ENCODE measurements at regions not wholly inside any gene's neighbourhood (a gene's known extent, or its start where the extent isn't known, plus 50 kb on each side); places are given as distances from the start of the nearest gene placed in this dataset.

GRCh38 chr3:72460205-72461174 is 387.8 kb downstream of the SHQ1 start:
- TF ChIP-seq, protein P1, sequence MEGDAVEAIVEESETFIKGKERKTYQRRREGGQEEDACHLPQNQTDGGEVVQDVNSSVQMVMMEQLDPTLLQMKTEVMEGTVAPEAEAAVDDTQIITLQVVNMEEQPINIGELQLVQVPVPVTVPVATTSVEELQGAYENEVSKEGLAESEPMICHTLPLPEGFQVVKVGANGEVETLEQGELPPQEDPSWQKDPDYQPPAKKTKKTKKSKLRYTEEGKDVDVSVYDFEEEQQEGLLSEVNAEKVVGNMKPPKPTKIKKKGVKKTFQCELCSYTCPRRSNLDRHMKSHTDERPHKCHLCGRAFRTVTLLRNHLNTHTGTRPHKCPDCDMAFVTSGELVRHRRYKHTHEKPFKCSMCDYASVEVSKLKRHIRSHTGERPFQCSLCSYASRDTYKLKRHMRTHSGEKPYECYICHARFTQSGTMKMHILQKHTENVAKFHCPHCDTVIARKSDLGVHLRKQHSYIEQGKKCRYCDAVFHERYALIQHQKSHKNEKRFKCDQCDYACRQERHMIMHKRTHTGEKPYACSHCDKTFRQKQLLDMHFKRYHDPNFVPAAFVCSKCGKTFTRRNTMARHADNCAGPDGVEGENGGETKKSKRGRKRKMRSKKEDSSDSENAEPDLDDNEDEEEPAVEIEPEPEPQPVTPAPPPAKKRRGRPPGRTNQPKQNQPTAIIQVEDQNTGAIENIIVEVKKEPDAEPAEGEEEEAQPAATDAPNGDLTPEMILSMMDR (IDR thresholded peaks at IDR 0.05) = no peak

- TF ChIP-seq, protein P1 (IDR thresholded peaks at IDR 0.05) = no peak
Measured at GRCh38 chr3:72459588-72459987, 388.7 kb downstream of the SHQ1 start.

DNA sequence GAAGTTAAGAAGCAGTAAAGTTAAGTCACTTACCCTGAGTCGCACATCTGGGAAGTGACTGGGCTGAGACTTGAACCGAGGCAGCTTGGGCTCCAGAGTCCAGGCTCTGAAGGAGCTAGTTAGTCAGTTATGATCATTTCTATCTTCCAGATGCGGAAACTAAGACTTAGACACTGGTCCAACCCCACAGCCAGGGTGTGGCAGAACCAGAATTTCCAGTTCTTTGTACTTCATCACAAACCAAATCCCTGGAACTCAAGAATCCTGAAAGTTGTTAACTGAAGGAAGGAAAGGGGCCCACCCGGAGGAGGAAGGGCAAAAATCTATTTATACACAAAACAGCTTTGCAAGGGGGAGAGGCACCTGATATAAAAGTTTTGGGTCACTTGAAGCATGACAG is 389.9 kb downstream of the SHQ1 start:
- TF ChIP-seq, protein P1 (IDR thresholded peaks at IDR 0.05) = no peak

GRCh38 chr3:72454441-72454840 is 393.8 kb downstream of the SHQ1 start:
- TF ChIP-seq, protein P1 (IDR thresholded peaks at IDR 0.05) = no peak

DNA sequence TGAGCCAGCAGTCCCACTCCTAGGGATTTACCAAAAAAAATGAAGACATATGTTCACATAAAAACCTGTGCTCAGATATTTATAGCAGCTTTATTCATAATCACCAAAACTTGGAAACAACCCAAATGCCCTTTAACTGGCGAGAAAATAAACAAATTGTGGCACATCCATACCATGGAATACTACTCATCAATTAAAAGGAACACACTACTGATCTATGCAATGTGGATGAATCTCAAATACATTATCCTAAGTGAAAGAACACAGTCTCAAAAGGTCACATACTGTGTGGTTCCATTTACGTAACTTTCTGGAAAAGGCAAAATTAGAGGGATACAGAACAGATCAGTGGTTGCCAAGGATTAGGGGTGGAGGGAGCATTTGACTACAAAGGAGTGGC is 394.5 kb downstream of the SHQ1 start:
- TF ChIP-seq, protein P1 (IDR thresholded peaks at IDR 0.05) = no peak

GRCh38 chr3:72452745-72453144 is 395.5 kb downstream of the SHQ1 start:
- TF ChIP-seq, protein P1 (IDR thresholded peaks at IDR 0.05) = no peak

DNA sequence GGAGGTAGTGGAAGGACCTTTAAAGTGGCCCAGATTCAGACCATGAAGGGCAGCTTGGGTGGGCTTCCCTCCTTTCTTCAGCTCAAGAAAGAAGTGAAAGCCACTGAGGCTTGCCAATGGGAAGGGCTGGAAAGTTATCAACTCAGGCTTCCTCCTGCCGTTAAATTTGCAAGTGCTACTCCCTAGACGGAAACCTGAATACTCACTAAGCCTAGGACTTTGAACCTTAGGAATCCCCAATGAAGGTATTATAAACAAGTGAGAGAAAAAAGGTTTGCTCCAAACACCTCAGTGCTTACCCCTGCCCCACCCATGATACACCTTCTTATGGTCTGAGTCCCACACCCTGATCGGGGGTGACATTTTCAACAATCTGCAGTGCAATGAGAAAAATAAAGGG is 396.4 kb downstream of the SHQ1 start:
- TF ChIP-seq, protein P1 (IDR thresholded peaks at IDR 0.05) = no peak
